Activated T-helper 9 cell treated with anti-CD3 and anti-CD28 coated beads, Interleukin-2, amount 50 U/mL, for 16 hours (primary cell): ENCODE measurements at regions not wholly inside any gene's neighbourhood (a gene's known extent, or its start where the extent isn't known, plus 50 kb on each side); places are given as distances from the start of the nearest gene placed in this dataset.
A peak's percentile ranks its signal among the peaks of the same experiment; 100 is the strongest.

Experiments used
- DNase-seq: peaks from one replicate; pipeline ENCODE4 v3.0.0-alpha.2; 2020; ENCODE audit warnings: low read depth

- DNase-seq, result no peak
These were observed 299.0 kb downstream of the TTC6 start for GRCh38 chr14:37894463-37894862.

- no peak for DNase-seq
These were observed 303.9 kb downstream of the TTC6 start for GRCh38 chr14:37899365-37899764.

GRCh38 chr14:37900561-37900960 lies 305.1 kb downstream of the TTC6 start:
- DNase-seq, result no peak

GRCh38 chr14:37901978-37902377 lies 305.7 kb upstream of the SSTR1 start:
- no peak for DNase-seq

GRCh38 chr14:37903343-37904191 lies 304.1 kb upstream of the SSTR1 start:
- DNase-seq, result no peak

- no peak for DNase-seq
These were observed 283.1 kb upstream of the SSTR1 start for GRCh38 chr14:37924622-37925021.

GRCh38 chr14:37932008-37932407 lies 275.7 kb upstream of the SSTR1 start:
- DNase-seq, result no peak

GRCh38 chr14:37932481-37932880 lies 275.2 kb upstream of the SSTR1 start:
- no peak for DNase-seq

- no peak for DNase-seq
These were observed 270.7 kb upstream of the SSTR1 start for GRCh38 chr14:37936971-37937370.

- DNase-seq, result no peak
These were observed 268.2 kb upstream of the SSTR1 start for GRCh38 chr14:37939442-37940028.

GRCh38 chr14:37945959-37946358 lies 261.7 kb upstream of the SSTR1 start:
- no peak for DNase-seq

- DNase-seq, result no peak
These were observed 260.9 kb upstream of the SSTR1 start for GRCh38 chr14:37946819-37947218.

GRCh38 chr14:37948266-37948665 lies 259.4 kb upstream of the SSTR1 start:
- DNase-seq, result no peak

GRCh38 chr14:37968664-37969240 lies 239.0 kb upstream of the SSTR1 start:
- DNase-seq, result no peak

GRCh38 chr14:37969511-37969979 lies 238.2 kb upstream of the SSTR1 start:
- no peak for DNase-seq

GRCh38 chr14:37970696-37971095 lies 237.0 kb upstream of the SSTR1 start:
- no peak for DNase-seq

GRCh38 chr14:37972941-37973887 lies 234.5 kb upstream of the SSTR1 start:
- DNase-seq, result no peak

GRCh38 chr14:37974421-37974820 lies 233.3 kb upstream of the SSTR1 start:
- DNase-seq, result no peak

- DNase-seq, result no peak
These were observed 230.2 kb upstream of the SSTR1 start for GRCh38 chr14:37977481-37977880.

- peak; percentile 8 for DNase-seq
These were observed 221.8 kb upstream of the SSTR1 start for GRCh38 chr14:37985826-37986470.

- no peak for DNase-seq
These were observed 219.2 kb upstream of the SSTR1 start for GRCh38 chr14:37988472-37988871.

GRCh38 chr14:37991027-37991426 lies 216.7 kb upstream of the SSTR1 start:
- no peak for DNase-seq
